Type B pancreatic cell (in vitro differentiated cells): ENCODE measurements at regions not wholly inside any gene's neighbourhood (a gene's known extent, or its start where the extent isn't known, plus 50 kb on each side); places are given as distances from the start of the nearest gene placed in this dataset.
A peak's percentile ranks its signal among the peaks of the same experiment; 100 is the strongest.
"Not testable (repeated sequence)": the region's sequence is repeated elsewhere in the genome, so short reads cannot be mapped to it uniquely, and the experiment has no call there.

ENCODE experiments used
- DNase-seq: peaks from one replicate; pipeline ENCODE4 v3.0.0; 2021; ENCODE audit warnings: mixed read lengths; ENCODE audit not compliant: unreplicated experiment; ENCODE audit errors: extremely low spot score
- H3K27ac Mint-ChIP-seq: 2 replicates; pipeline ENCODE4 v1.8.0; 2021; ENCODE audit warnings: mild to moderate bottlenecking, mixed read lengths
- H3K27me3 Mint-ChIP-seq: 2 replicates; pipeline ENCODE4 v1.8.0; 2021; ENCODE audit warnings: mixed read lengths
- H3K36me3 Mint-ChIP-seq: 2 replicates; pipeline ENCODE4 v1.8.0; 2021; ENCODE audit warnings: mixed read lengths
- H3K4me1 Mint-ChIP-seq: one replicate; pipeline ENCODE4 v1.8.0; 2021; ENCODE audit warnings: mixed read lengths; ENCODE audit not compliant: unreplicated experiment
- H3K4me3 Mint-ChIP-seq: 2 replicates; pipeline ENCODE4 v1.8.0; 2021; ENCODE audit warnings: mild to moderate bottlenecking, mixed read lengths
- H3K9me3 Mint-ChIP-seq: 2 replicates; pipeline ENCODE4 v1.8.0; 2021; ENCODE audit warnings: mixed read lengths
- CTCF ChIP-seq: fragments of 200-600 bp; sonication (generic); conservative IDR thresholded peaks from 2 replicates; pipeline ENCODE4 v1.5.0; 2021; ENCODE audit warnings: antibody characterized with exemption, mild to moderate bottlenecking

GRCh38 chr5:163867324-163867723 lies 361.9 kb downstream of the MAT2B start:
- DNase-seq: no peak
- no peak for TF ChIP-seq CTCF
- H3K36me3 Mint-ChIP-seq: no peaks in the 10 kb centered on the region
- no peaks in the 10 kb centered on the region for H3K4me1 Mint-ChIP-seq
- H3K4me3 Mint-ChIP-seq: no peak overlapping the region
- H3K27ac Mint-ChIP-seq: no peak overlapping the region
- H3K27me3 Mint-ChIP-seq: no peaks in the 10 kb centered on the region
- H3K9me3 Mint-ChIP-seq: no peaks in the 10 kb centered on the region

GRCh38 chr5:163867738-163868137 lies 362.3 kb downstream of the MAT2B start:
- no peaks in the 10 kb centered on the region for H3K36me3 Mint-ChIP-seq
- H3K27me3 Mint-ChIP-seq: no peaks in the 10 kb centered on the region
- DNase-seq: no peak
- H3K9me3 Mint-ChIP-seq: no peaks in the 10 kb centered on the region
- H3K4me3 Mint-ChIP-seq: no peak overlapping the region
- no peak for TF ChIP-seq CTCF
- no peaks in the 10 kb centered on the region for H3K4me1 Mint-ChIP-seq
- H3K27ac Mint-ChIP-seq: no peak overlapping the region

- TF ChIP-seq CTCF: no peak
- Mint-ChIP-seq H3K4me3 (no peak overlapping the region), H3K27ac (no peak overlapping the region), H3K36me3 (no peaks in the 10 kb centered on the region), H3K27me3 (no peaks in the 10 kb centered on the region), H3K9me3 (no peaks in the 10 kb centered on the region), H3K4me1 (no peaks in the 10 kb centered on the region)
- DNase-seq: no peak
These were observed 364.2 kb downstream of the MAT2B start for GRCh38 chr5:163869581-163869980.

GRCh38 chr5:163870441-163870840 lies 365.0 kb downstream of the MAT2B start:
- no peaks in the 10 kb centered on the region for H3K36me3 Mint-ChIP-seq
- no peak for TF ChIP-seq CTCF
- no peak for DNase-seq
- no peak overlapping the region for H3K27ac Mint-ChIP-seq
- H3K4me3 Mint-ChIP-seq: no peak overlapping the region
- no peaks in the 10 kb centered on the region for H3K9me3 Mint-ChIP-seq
- no peaks in the 10 kb centered on the region for H3K4me1 Mint-ChIP-seq
- H3K27me3 Mint-ChIP-seq: no peaks in the 10 kb centered on the region

GRCh38 chr5:163874431-163874830 lies 369.0 kb downstream of the MAT2B start:
- no peaks in the 10 kb centered on the region for H3K36me3 Mint-ChIP-seq
- DNase-seq: no peak
- H3K4me3 Mint-ChIP-seq: no peak overlapping the region
- no peak for TF ChIP-seq CTCF
- H3K9me3 Mint-ChIP-seq: no peaks in the 10 kb centered on the region
- peak overlapping the region; percentile 23 for H3K27ac Mint-ChIP-seq
- H3K4me1 Mint-ChIP-seq: no peaks in the 10 kb centered on the region
- no peaks in the 10 kb centered on the region for H3K27me3 Mint-ChIP-seq

GRCh38 chr5:163874912-163875311 lies 369.5 kb downstream of the MAT2B start:
- not testable (repeated sequence) for DNase-seq, H3K4me1 Mint-ChIP-seq, H3K36me3 Mint-ChIP-seq, H3K4me3 Mint-ChIP-seq, H3K27me3 Mint-ChIP-seq, H3K27ac Mint-ChIP-seq, H3K9me3 Mint-ChIP-seq
